ENCODE measurements at regions not wholly inside any gene's neighbourhood (a gene's known extent, or its start where the extent isn't known, plus 50 kb on each side); places are given as distances from the start of the nearest gene placed in this dataset.
"Not testable (repeated sequence)": the region's sequence is repeated elsewhere in the genome, so short reads cannot be mapped to it uniquely, and the experiment has no call there.

DNA sequence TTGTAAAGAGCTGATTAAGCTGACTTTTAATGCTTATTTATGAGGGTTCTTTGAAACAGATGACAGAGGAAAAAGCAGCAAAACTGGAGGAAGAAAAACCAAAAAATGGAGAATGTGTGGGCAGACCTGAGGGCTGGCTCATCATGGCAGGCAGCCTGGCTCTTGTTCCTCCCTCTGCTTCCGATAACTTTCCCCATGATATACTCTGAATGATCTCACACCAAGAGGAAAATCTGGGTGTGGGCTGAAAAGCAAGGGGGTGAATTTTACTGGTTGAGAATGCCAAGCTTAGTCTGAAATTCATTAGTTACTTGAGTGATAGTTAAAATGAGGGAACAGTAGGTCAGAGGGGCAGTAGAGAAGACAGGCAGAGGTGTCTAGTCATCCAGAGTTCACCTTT is 330.1 kb upstream of the PRICKLE1 start:
- DNase-seq (ENCODE audit: low read depth), result no peak

DNA sequence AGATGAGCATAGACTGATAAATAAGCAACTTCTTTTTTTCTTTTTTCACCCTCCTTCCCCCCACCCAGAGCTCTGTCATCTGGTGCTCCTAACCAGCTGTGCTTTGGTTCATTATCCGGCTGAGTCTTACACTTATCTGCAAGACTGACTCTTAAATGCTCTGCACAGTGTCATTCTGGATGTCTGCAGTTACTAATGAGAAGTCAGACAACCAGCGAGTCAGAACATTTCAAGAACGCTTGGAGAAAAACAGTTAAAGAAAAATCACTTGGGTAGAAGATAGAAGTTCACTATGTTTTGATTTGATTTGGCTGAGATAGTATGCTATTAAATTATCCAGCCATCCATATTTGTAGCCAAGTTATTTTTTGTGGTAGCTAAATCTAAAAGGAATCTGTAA is 328.9 kb upstream of the PRICKLE1 start:
- DNase-seq (ENCODE audit: low read depth), result no peak

GRCh38 chr12:42916143-42916542 is 326.6 kb upstream of the PRICKLE1 start:
- DNase-seq (ENCODE audit: low read depth), result no peak

GRCh38 chr12:42915426-42915825 is 325.9 kb upstream of the PRICKLE1 start:
- DNase-seq (ENCODE audit: low read depth), result no peak

DNA sequence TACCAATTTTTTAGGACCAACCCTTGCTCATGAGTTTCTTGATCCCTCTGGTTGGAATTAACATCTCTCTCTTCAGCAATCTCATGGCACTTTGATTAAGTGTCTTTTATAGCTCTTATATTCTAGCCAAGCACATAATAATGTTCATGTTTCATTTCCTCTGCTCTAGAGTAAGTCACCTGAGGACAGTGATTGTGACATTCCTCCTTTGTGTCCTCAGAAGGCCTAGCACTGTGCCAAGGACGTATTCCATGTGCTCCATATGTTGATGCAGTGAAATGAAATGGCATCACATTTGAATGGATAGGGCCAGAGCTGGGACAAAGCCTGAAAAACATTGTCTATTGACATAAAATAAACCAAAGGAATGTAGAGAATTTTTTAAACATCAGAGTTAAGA is 322.8 kb upstream of the PRICKLE1 start:
- no peak for DNase-seq (ENCODE audit: low read depth)

DNA sequence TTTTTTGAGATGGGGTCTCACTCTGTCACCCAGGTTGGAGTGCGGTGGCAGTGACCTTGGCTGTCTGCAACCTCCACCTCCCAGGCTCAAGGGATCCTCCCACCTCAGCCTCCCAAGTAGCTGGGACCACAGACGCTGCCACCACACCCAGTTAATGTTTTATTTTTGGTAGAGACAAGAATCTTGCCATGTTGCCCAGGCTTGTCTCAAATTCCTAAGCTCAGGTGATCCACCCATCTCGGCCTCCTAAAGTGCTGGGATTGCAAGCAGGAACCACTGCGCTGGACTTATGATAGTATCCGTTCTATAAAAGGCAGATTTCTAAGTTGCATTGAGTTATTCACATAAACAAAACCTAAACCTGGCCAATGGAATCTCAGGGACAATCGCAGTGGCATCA is 321.1 kb upstream of the PRICKLE1 start:
- no peak for DNase-seq (ENCODE audit: low read depth)

DNA sequence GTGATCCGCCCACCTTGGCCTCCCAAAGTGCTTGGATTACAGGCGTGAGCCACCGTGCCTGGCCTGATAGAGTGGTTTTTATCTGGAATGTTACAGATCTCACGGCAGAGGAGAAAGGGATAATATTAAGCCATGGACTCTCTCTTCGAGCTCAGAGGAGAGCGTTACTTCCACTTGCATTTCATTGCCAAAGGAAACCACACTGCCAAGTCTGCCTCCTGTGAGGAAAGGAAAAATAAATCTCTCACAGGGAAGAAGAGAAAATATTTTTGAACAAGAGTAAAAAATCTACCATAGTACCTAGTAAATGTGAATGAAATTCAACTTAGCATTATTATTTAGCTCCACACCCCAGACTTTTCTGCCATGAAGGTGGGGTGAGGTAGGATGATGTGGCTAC is 319.2 kb upstream of the PRICKLE1 start:
- no peak for DNase-seq (ENCODE audit: low read depth)

GRCh38 chr12:42906801-42907200 is 317.3 kb upstream of the PRICKLE1 start:
- not testable (repeated sequence) for DNase-seq (ENCODE audit: low read depth)

- no peak for DNase-seq (ENCODE audit: low read depth)
Observed at GRCh38 chr12:42905419-42905705, 315.8 kb upstream of the PRICKLE1 start.

- no peak for DNase-seq (ENCODE audit: low read depth)
Observed at GRCh38 chr12:42904683-42905418, 315.3 kb upstream of the PRICKLE1 start.

- no peak for DNase-seq (ENCODE audit: low read depth)
Observed at GRCh38 chr12:42903736-42904135, 314.2 kb upstream of the PRICKLE1 start.

GRCh38 chr12:42902001-42902400 is 312.5 kb upstream of the PRICKLE1 start:
- DNase-seq (ENCODE audit: low read depth), result no peak

DNA sequence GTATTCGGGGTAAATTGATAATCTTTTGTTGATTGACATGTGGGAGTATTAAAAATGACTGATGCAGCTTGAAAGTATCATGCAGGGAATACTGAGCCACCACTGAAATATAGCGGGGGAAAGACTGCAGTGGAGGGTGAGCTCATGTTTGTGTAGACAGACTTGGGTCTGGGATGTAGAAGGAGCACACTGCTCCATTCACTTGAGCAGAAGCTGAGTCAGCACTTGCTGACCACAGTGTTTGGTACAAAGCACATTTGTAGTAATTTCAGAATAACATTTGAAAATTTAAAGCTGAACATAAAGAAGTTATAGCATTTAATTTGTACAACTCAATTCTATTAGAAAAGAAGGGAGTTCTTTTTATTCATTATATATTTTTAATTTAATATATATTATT is 304.3 kb upstream of the PRICKLE1 start:
- peak; percentile 10 for DNase-seq (ENCODE audit: low read depth)

GRCh38 chr12:42892702-42893551 is 303.4 kb upstream of the PRICKLE1 start:
- no peak for DNase-seq (ENCODE audit: low read depth)

- no peak for DNase-seq (ENCODE audit: low read depth)
Observed at GRCh38 chr12:42887657-42888056, 298.1 kb upstream of the PRICKLE1 start.

GRCh38 chr12:42886160-42886559 is 296.6 kb upstream of the PRICKLE1 start:
- DNase-seq (ENCODE audit: low read depth), result no peak

GRCh38 chr12:42885677-42886076 is 296.1 kb upstream of the PRICKLE1 start:
- no peak for DNase-seq (ENCODE audit: low read depth)

GRCh38 chr12:42884116-42884515 is 294.6 kb upstream of the PRICKLE1 start:
- peak; percentile 21 for DNase-seq (ENCODE audit: low read depth)

GRCh38 chr12:42873401-42873800 is 283.9 kb upstream of the PRICKLE1 start:
- DNase-seq (ENCODE audit: low read depth), result no peak

GRCh38 chr12:42871816-42872215 is 282.3 kb upstream of the PRICKLE1 start:
- no peak for DNase-seq (ENCODE audit: low read depth)

- DNase-seq (ENCODE audit: low read depth), result peak; percentile 71
Observed at GRCh38 chr12:42868291-42868690, 278.7 kb upstream of the PRICKLE1 start.

DNA sequence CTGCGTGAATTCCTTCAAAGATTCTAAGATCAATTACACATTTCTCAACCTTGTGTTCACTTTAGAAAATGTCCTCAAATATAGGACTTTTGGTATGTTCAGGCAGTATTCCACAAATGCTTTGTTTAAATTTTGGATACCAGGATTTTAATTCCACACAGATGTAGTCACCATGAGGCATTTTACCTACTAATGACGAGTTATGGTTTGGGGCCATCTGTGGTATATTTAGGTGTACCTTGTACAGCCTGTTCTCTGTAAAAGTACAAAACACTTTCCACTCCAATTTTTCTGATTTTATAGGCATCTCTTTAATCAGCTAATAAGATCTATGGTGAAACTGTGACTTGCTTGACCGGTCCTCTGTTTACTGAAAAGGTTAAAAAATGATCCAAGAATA is 275.7 kb upstream of the PRICKLE1 start:
- DNase-seq (ENCODE audit: low read depth), result no peak

DNA sequence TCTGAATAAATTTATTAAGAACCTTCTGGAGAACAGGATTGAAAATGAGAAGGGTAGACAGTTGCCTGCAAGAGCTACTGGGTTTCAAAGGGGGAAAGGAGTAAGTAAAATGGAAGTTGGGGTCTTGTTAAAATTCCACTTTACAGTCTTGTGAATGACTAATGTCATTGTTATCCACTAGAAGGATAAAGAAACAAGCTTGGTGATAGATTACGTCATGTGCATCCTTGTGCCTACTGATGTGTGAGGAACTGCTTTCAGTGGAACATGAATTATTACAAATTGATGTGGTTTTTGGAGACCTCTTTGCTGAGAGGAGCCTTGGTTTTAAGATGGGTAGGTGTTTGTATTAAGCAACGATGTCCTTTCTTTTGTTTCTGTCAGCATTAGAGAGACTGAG is 272.5 kb upstream of the PRICKLE1 start:
- peak; percentile 74 for DNase-seq (ENCODE audit: low read depth)
